Peyer's patch (tissue), 4 donors: ENCODE measurements at regions not wholly inside any gene's neighbourhood (a gene's known extent, or its start where the extent isn't known, plus 50 kb on each side); places are given as distances from the start of the nearest gene placed in this dataset.
A peak's percentile ranks its signal among the peaks of the same experiment; 100 is the strongest.

Experiments
- DNase-seq, 3 donors: peaks; one replicate each; pipeline ENCODE4 v3.0.0-alpha.2; 2017 to 2019
- H3K27ac ChIP-seq, 4 donors: fragments of 200-600 bp; sonication (generic); one replicate each; pipeline ENCODE4 v1.5.1; 2016 to 2019
- H3K27me3 ChIP-seq, 2 donors: fragments of 200-600 bp; sonication (generic); one replicate each; pipeline ENCODE4 v1.5.1; 2019
- H3K36me3 ChIP-seq, 3 donors: fragments of 200-600 bp; sonication (generic); one replicate each; pipeline ENCODE4 v1.5.1; 2016 to 2019
- H3K4me1 ChIP-seq, 4 donors: fragments of 200-600 bp; sonication (generic); one replicate each; pipeline ENCODE4 v1.5.1; 2016 to 2019
- H3K4me3 ChIP-seq, 4 donors: fragments of 200-600 bp; sonication (generic); 1 replicate in 3 of 4; 2 replicates in 1 of 4; pipeline ENCODE4 v1.5.1; 2016 to 2019; ENCODE audit warnings: mild to moderate bottlenecking in 1 of 4
- H3K9me3 ChIP-seq, 4 donors: fragments of 200-600 bp; sonication (generic); one replicate each; pipeline ENCODE4 v1.5.1; 2016 to 2019; ENCODE audit warnings: mild to moderate bottlenecking in 1 of 4
- CTCF ChIP-seq, 6 experiments: fragments of 450-650 bp in 4 of 6; fragments of 200-600 bp in 2 of 6; sonication (generic) in 1 of 6; IDR thresholded peaks; one replicate each; pipeline ENCODE4 v1.5.1; 2017 to 2019; ENCODE audit warnings: antibody characterized with exemption in 6 of 6, mild to moderate bottlenecking in 3 of 6, moderate library complexity in 1 of 6
- POLR2A ChIP-seq, 2 donors: fragments of 450-650 bp; IDR thresholded peaks; one replicate each; pipeline ENCODE4 v1.5.1; 2017; ENCODE audit warnings: antibody characterized with exemption in 2 of 2, mild to moderate bottlenecking in 2 of 2, moderate library complexity in 2 of 2

GRCh38 chr2:20563833-20564232 lies 87.1 kb downstream of the HS1BP3 start:
- DNase-seq: peak in 1 of 3 donors; percentile 15
- Histone ChIP-seq H3K27ac (no peak overlapping the region), H3K27me3 (no peaks in the 10 kb centered on the region), H3K9me3 (no peaks in the 10 kb centered on the region), H3K4me1 (no peaks in the 10 kb centered on the region), H3K36me3 (no peaks in the 10 kb centered on the region), H3K4me3 (no peak overlapping the region)
- no peak for TF ChIP-seq CTCF (IDR thresholded peaks at IDR 0.05)
- TF ChIP-seq POLR2A (IDR thresholded peaks at IDR 0.05): no peak

- no peak overlapping the region for H3K27ac ChIP-seq
- H3K27me3 ChIP-seq: no peaks in the 10 kb centered on the region
Observed at GRCh38 chr2:20565101-20565622, 85.7 kb downstream of the HS1BP3 start.

GRCh38 chr2:20565623-20566236 lies 85.2 kb downstream of the HS1BP3 start:
- no peak overlapping the region for H3K27ac ChIP-seq

More at GRCh38 chr2:20565101-20565622, 85.7 kb downstream of the HS1BP3 start:
- TF ChIP-seq CTCF (IDR thresholded peaks at IDR 0.05) (no peak), POLR2A (IDR thresholded peaks at IDR 0.05) (no peak)
- Histone ChIP-seq H3K4me1 (no peaks in the 10 kb centered on the region), H3K9me3 (no peaks in the 10 kb centered on the region), H3K36me3 (no peaks in the 10 kb centered on the region), H3K4me3 (no peak overlapping the region)
- peak in 1 of 3 donors; percentile 41 for DNase-seq

GRCh38 chr2:20566331-20566730 lies 84.6 kb downstream of the HS1BP3 start:
- H3K36me3 ChIP-seq: no peaks in the 10 kb centered on the region
- no peak overlapping the region for H3K27ac ChIP-seq
- TF ChIP-seq POLR2A (IDR thresholded peaks at IDR 0.05): no peak
- no peak for TF ChIP-seq CTCF (IDR thresholded peaks at IDR 0.05)
- no peak for DNase-seq
- no peaks in the 10 kb centered on the region for H3K9me3 ChIP-seq
- H3K4me3 ChIP-seq: no peak overlapping the region
- H3K4me1 ChIP-seq: peaks cover 0 to under 1% (median 0%) of the 10 kb centered on the region in 4 donors
- no peaks in the 10 kb centered on the region for H3K27me3 ChIP-seq

More at GRCh38 chr2:20565623-20566236, 85.2 kb downstream of the HS1BP3 start:
- Histone ChIP-seq H3K27me3 (no peaks in the 10 kb centered on the region), H3K9me3 (no peaks in the 10 kb centered on the region), H3K4me3 (no peak overlapping the region), H3K36me3 (no peaks in the 10 kb centered on the region), H3K4me1 (no peaks in the 10 kb centered on the region)
- peak in 1 of 3 donors; percentile 34 for DNase-seq
- TF ChIP-seq CTCF (IDR thresholded peaks at IDR 0.05) (no peak), POLR2A (IDR thresholded peaks at IDR 0.05) (no peak)

- DNase-seq: peak in 1 of 3 donors; percentile 27
- TF ChIP-seq CTCF (IDR thresholded peaks at IDR 0.05) (no peak), POLR2A (IDR thresholded peaks at IDR 0.05) (no peak)
- Histone ChIP-seq H3K27ac (no peak overlapping the region), H3K4me1 (peaks cover 0 to 8% (median 0%) of the 10 kb centered on the region in 4 donors), H3K36me3 (no peaks in the 10 kb centered on the region), H3K9me3 (no peaks in the 10 kb centered on the region), H3K27me3 (no peaks in the 10 kb centered on the region), H3K4me3 (no peak overlapping the region)
Observed at GRCh38 chr2:20567159-20567925, 83.6 kb downstream of the HS1BP3 start.
